ENCODE measurements at regions not wholly inside any gene's neighbourhood (a gene's known extent, or its start where the extent isn't known, plus 50 kb on each side); places are given as distances from the start of the nearest gene placed in this dataset.

GRCh38 chr7:117944886-117945285, 71.6 kb upstream of the CTTNBP2 start:
- no peak for TF ChIP-seq EZH2phosphoT487 (IDR thresholded peaks at IDR 0.05; ENCODE audit: insufficient read depth, low read depth)
- TF ChIP-seq EZH2 (IDR thresholded peaks at IDR 0.05; ENCODE audit: insufficient read depth, poor library complexity, severe bottlenecking) = no peak

All from GM23248 (cell line).